ENCODE measurements at regions not wholly inside any gene's neighbourhood (a gene's known extent, or its start where the extent isn't known, plus 50 kb on each side); places are given as distances from the start of the nearest gene placed in this dataset.
A peak's percentile ranks its signal among the peaks of the same experiment; 100 is the strongest.
"Not testable (repeated sequence)": the region's sequence is repeated elsewhere in the genome, so short reads cannot be mapped to it uniquely, and the experiment has no call there.

GRCh38 chr15:23860290-23861245 is 173.5 kb upstream of the NDN start:
- TF ChIP-seq CTCF (IDR thresholded peaks at IDR 0.05) (no peak), POLR2A (IDR thresholded peaks at IDR 0.05) (no peak)
- no peaks in the 10 kb centered on the region for H3K27me3 ChIP-seq
- no peak for DNase-seq
- H3K9me3 ChIP-seq = no peaks in the 10 kb centered on the region
- intact Hi-C loops (cut with DNase I; ENCODE audit: low total_unique reads) = no loop called here
- H3K4me3 ChIP-seq = no peak overlapping the region
- no peak overlapping the region for H3K27ac ChIP-seq
- H3K4me1 ChIP-seq = no peaks in the 10 kb centered on the region
- no peaks in the 10 kb centered on the region for H3K36me3 ChIP-seq

GRCh38 chr15:23866832-23867231 is 179.7 kb upstream of the NDN start:
- no peak for DNase-seq
- H3K4me1 ChIP-seq = no peaks in the 10 kb centered on the region
- TF ChIP-seq CTCF (IDR thresholded peaks at IDR 0.05) (peak in 1 of 4 experiments; percentile 34), POLR2A (IDR thresholded peaks at IDR 0.05) (no peak)
- H3K9me3 ChIP-seq = no peaks in the 10 kb centered on the region
- no peak overlapping the region for H3K4me3 ChIP-seq
- peaks cover 0 to 9% of the 10 kb centered on the region in 2 donors for H3K27me3 ChIP-seq
- no peak overlapping the region for H3K27ac ChIP-seq
- no peaks in the 10 kb centered on the region for H3K36me3 ChIP-seq
- intact Hi-C loops (cut with DNase I; ENCODE audit: low total_unique reads) = no loop called here

GRCh38 chr15:23869396-23869795 is 182.3 kb upstream of the NDN start:
- peak; percentile 18 to 30 for DNase-seq
- TF ChIP-seq CTCF (IDR thresholded peaks at IDR 0.05) = no peak
- no peak for TF ChIP-seq POLR2A (IDR thresholded peaks at IDR 0.05)
- Histone ChIP-seq H3K27ac (no peak overlapping the region), H3K27me3 (peaks cover 0 to 13% of the 10 kb centered on the region in 2 donors), H3K4me3 (no peak overlapping the region), H3K36me3 (no peaks in the 10 kb centered on the region), H3K9me3 (no peaks in the 10 kb centered on the region), H3K4me1 (no peaks in the 10 kb centered on the region)
- intact Hi-C loops (cut with DNase I; ENCODE audit: low total_unique reads) = no loop called here

- DNase-seq, H3K9me3 ChIP-seq, H3K36me3 ChIP-seq, H3K27ac ChIP-seq, H3K4me1 ChIP-seq, H3K4me3 ChIP-seq: not testable (repeated sequence)
- peaks cover 0 to 13% of the 10 kb centered on the region in 2 donors for H3K27me3 ChIP-seq
- intact Hi-C loops (cut with DNase I; ENCODE audit: low total_unique reads) = loop anchor here (10.0 kb wide), 1 partner anchor 239 kb away; no protein-coding TSS in a partner anchor
Measured at GRCh38 chr15:23873613-23874012, 186.5 kb upstream of the NDN start.

GRCh38 chr15:23877502-23878412 is 190.7 kb upstream of the NDN start:
- DNase-seq = peak; percentile 28 to 42
- H3K36me3 ChIP-seq = no peaks in the 10 kb centered on the region
- no peaks in the 10 kb centered on the region for H3K4me1 ChIP-seq
- no peak overlapping the region for H3K4me3 ChIP-seq
- peaks cover 0 to 1% of the 10 kb centered on the region in 2 donors for H3K27me3 ChIP-seq
- H3K9me3 ChIP-seq = no peaks in the 10 kb centered on the region
- H3K27ac ChIP-seq = no peak overlapping the region
- peak; percentile 17 to 51 (median 34) for TF ChIP-seq CTCF (IDR thresholded peaks at IDR 0.05)
- TF ChIP-seq POLR2A (IDR thresholded peaks at IDR 0.05) = no peak
- intact Hi-C loops (cut with DNase I; ENCODE audit: low total_unique reads) = loop anchor here (10.0 kb wide), 1 partner anchor 243 kb away; no protein-coding TSS in a partner anchor

Measured in uterus (tissue), 3 donors.